NCI-H2029 (cell line): ENCODE measurements at regions not wholly inside any gene's neighbourhood (a gene's known extent, or its start where the extent isn't known, plus 50 kb on each side); places are given as distances from the start of the nearest gene placed in this dataset.
"Not testable (repeated sequence)": the region's sequence is repeated elsewhere in the genome, so short reads cannot be mapped to it uniquely, and the experiment has no call there.

Source experiments
- DNase-seq: peaks from one replicate; lab custom pipeline; 2025; lab: John Stamatoyannopoulos, UW

- no peak for DNase-seq
Observed at GRCh38 chr22:19599626-19600243, 75.5 kb upstream of the CLDN5 start.

DNA sequence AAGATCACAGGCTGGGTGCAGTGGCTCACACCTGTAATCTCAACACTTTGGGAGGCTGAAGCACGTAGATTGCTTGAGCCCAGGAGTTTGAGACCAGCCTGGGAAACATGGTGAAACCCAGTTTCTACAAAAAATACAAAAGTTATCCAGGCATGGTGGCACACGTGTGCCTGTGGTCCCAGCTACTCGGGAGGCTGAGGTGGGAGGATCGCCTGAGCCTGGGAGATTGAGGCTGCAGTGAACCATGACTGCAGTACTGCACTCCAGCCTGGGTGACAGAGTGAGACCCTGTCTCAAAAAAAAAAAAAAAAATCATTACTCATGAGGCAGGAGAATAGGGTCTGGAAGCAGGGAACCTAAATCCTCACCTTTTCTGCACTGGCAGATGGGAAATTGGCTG is 79.1 kb upstream of the CLDN5 start:
- DNase-seq = not testable (repeated sequence)

DNA sequence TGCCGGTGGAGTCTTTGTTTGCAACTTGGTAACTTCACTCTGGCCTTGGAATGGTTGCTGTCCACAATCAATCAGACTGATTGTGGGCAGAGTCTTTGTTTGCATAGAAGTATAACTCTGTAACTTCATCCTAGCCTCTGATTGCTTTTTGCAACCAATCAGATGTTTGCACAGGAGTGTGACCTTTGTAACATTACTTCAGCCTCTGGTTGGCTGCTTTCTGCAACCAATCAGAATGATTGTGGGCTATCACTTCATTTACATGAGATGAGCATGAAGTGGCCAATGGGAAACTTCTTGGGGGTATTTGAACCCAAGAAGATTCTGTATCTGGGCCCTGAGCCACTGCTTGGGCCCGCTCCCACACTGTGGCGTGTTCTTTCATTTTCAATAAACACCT is 79.6 kb upstream of the CLDN5 start:
- DNase-seq = no peak

DNA sequence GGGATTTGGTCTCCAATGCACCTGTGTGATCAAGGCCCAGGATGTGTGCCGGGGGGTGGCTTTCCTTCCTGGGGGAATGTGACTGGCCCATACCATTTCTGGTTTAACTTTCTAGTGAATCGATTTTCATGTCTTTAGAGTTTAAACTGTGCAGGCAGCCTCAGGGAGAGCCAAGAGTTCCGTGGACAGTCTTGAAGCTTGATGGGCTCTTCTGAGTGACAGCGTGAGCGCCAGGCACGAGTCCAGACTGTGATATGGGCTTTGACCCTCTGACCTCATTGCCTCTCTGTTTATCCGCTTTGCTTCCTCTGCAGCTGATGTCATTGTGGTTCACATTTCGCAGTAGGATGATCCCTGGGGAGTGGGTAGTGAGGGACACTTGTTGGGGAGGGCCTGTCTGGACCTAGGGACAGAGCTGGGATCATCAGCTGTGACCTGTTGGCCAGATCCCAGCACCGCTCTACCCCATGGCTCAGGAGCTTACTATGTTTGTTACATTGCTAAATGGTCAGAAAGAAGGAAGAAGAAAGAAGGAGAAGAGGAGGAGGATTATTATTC is 80.6 kb upstream of the CLDN5 start:
- peak; percentile 29 for DNase-seq

DNA sequence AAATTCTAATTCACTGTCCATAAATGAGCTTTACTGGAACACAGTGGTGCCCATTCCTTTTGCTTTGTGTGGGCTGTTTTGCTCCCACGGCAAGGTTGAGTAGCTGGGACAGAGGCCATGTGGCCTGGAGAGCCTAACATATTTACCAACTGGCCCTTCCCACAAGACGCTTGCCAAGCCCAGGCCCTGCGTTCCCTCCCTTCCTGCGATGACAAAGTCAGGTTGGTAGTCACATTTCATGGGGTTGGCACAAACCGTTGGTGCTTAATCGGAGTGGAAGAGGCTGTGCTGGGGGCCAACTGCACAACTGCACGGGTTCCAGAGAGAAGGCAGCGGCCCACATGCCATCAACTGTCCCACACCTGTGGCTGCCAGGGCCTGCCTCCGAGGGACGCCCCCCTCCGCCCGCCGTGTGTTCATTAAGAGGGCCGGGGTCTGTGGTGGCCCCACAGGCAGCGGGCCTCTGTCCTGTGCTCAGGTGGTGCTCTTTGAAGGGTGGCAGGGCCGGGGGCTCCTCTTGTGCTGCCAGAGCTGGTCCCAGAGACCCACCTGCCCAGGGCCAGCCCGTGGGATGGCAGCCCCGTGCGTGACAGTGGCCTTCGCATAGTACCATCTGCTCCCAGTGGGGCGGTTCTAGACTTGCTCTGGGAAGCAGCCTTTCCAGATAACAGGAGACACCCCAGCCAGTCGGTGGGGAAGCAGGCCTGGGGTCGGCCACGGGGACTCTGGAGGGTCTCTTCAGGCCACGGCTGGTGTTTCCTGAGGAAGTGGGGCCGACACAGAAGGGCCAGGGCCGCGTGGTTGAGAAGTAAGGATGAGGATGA is 81.5 kb upstream of the CLDN5 start:
- DNase-seq = peak; percentile 50

- DNase-seq = no peak
Observed at GRCh38 chr22:19606332-19607191, 82.4 kb upstream of the CLDN5 start.

DNA sequence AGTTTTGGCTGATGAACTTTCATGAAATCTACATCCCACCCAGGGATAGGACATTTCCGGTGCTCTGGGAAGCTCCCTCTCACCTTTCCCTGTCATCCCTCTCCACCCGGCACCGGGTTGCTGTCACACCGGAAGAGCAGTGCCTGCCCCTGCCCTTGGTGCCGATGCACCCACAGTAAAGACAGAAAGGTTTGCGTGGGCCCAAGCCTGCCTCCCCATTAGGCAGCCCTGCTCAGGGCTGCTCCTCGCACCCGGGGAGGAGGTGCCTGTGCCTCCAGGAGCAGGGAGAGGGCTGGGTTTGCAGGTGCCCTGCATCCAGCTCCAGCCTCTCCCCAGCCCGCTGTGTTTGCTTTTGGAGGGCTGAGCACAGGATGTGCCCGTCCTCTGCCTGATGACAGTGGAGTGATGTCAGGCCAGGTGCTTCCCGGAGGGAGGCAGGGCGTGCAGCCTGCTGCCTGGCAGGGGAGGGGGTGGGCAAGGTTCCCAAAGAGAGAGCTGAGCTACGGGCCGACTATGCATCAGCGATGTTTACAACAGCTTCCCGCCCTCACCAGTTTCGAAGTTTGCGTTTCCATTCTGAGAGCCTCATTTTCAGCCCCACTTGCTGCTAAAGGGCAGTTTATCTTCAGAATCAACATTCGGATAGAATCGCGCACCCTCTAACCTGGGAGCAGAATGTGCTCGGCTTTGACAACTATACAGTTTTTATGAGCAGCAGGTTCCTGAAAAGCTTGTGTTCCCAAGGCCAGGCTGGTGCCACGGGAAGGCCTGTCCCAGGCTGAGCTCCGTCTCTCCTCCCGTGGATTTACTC is 83.2 kb upstream of the CLDN5 start:
- peak; percentile 90 for DNase-seq

- DNase-seq = no peak
Observed at GRCh38 chr22:19608003-19608690, 83.9 kb upstream of the CLDN5 start.

- not testable (repeated sequence) for DNase-seq
Observed at GRCh38 chr22:19609753-19610152, 85.5 kb upstream of the CLDN5 start.

- no peak for DNase-seq
Observed at GRCh38 chr22:19610518-19611253, 86.5 kb upstream of the CLDN5 start.

DNA sequence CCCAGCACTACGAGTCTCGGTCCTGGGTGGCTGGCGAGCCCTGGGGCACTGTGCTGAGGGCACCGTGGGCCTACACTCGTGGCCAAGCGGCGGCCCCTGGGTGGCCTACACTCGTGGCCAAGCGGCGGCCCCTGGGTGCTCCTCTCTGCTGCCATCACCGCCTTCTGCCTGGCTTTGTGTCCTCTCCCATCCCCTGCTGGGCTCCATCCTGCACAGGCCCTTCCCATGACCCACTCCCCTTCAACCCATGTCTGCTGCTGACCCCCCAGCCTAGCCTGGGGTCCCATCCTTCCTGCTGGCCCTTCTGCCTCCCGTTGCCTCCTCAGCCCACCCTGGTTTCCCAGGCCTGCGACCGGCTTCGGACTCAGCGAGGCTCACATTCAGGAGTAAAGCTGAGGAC is 87.4 kb upstream of the CLDN5 start:
- no peak for DNase-seq

GRCh38 chr22:19612866-19613572 is 88.8 kb upstream of the CLDN5 start:
- DNase-seq = no peak

DNA sequence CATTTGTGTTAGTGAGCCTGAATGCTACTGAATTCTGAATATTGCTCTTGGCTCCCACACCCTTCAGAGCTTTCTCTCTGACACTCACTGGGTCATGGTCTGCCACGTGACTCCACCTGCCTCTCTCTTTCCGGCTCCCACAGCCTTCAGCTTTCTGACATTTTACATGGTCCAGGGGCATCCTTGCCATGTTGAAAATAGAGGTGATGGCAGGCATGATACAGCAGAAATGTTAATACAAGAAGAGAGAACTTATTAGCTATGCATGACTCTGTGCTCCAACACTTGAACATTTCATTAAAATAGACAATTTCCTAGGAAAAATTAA is 90.3 kb upstream of the CLDN5 start:
- no peak for DNase-seq

DNA sequence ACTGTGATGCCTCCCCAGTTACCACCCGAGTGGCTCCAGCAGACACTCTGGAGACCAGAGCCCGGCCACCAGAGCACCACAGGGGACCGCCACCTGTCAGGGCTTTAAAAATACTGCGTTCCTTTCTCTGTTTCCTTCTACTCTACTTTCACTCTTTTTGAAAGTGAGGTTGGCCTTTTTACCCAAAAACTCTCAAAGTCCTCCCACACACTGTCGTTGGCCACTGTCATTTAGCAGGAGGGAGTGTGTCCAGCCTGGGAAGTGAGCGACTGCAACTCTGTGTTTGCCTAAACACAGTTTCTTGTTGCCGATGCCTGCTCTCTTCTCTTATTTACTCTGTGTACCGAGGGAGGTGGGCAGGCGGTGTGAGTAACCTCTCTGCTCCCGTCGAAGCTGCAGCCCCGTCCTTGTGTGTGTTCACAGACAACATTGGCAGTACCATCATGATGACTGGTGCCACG is 90.8 kb upstream of the CLDN5 start:
- DNase-seq = no peak

- DNase-seq = no peak
Observed at GRCh38 chr22:19615867-19616581, 91.8 kb upstream of the CLDN5 start.

- no peak for DNase-seq
Observed at GRCh38 chr22:19619144-19620009, 94.9 kb upstream of the SEPTIN5 start.

DNA sequence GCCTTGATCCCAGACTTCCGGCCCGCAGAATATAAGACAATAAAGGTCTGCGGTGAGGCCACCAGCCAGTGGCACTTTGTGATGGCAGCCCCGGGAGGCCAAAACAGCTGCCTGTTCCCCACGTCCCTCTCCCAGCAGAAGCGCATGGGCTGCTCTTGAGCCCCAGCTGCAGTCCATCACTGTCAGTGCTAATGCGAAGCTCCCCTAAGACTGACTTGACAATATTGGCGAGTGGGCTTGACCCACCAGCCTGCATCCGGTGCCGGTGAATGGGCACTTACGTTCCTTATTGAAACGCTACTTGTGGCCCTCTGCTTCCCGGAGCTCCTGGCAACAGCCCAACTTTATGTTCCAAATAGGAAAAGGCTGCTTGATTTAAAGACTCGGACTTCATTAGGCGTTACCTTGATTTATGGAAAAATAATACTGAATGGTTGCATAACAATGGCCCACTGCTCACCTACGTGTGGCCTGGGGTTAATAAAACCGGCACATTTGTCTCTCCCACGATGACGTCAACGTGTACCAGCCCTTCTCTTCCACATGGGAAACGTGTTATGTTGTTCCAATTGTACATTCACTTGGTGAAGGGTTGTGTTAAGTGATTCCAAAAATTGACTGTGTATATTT is 93.4 kb upstream of the SEPTIN5 start:
- peak; percentile 43 for DNase-seq
